ENCODE measurements at regions not wholly inside any gene's neighbourhood (a gene's known extent, or its start where the extent isn't known, plus 50 kb on each side); places are given as distances from the start of the nearest gene placed in this dataset.

DNA sequence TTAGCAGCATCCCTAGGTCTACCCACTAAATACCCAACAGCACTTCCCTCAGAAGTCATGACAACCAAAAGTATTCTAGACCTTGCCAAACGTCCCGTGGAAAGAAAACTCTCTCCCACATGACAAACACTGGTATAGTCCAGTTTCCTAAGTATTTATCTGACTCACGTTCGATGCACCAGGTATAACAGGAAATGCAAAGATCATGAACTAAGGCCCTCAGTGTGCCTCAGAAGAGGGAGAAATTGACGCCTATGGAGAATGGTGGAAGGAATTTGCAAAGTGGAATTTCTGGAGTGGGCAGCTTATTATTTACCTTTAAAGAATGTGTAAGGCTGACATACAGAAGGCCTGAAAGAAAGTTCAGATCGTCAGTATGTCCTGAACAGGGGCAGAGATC lies 523.6 kb upstream of the DAB1 start:
- no peak for FAIRE-seq
- CTCF ChIA-PET: no interaction called here
- no peak for TF ChIP-seq IKZF2 (IDR thresholded peaks at IDR 0.05)
- TF ChIP-seq EED (IDR thresholded peaks at IDR 0.05; ENCODE audit: low read depth): no peak
- no peak for TF ChIP-seq CBFB (IDR thresholded peaks at IDR 0.05; ENCODE audit: low read depth)
- TF ChIP-seq PAX5 (IDR thresholded peaks at IDR 0.05; ENCODE audit: borderline replicate concordance, low read depth, low read length): no peak
- TF ChIP-seq POLR2AphosphoS5 (IDR thresholded peaks at IDR 0.05; ENCODE audit: low read length): no peak
- TF ChIP-seq, protein P1, sequence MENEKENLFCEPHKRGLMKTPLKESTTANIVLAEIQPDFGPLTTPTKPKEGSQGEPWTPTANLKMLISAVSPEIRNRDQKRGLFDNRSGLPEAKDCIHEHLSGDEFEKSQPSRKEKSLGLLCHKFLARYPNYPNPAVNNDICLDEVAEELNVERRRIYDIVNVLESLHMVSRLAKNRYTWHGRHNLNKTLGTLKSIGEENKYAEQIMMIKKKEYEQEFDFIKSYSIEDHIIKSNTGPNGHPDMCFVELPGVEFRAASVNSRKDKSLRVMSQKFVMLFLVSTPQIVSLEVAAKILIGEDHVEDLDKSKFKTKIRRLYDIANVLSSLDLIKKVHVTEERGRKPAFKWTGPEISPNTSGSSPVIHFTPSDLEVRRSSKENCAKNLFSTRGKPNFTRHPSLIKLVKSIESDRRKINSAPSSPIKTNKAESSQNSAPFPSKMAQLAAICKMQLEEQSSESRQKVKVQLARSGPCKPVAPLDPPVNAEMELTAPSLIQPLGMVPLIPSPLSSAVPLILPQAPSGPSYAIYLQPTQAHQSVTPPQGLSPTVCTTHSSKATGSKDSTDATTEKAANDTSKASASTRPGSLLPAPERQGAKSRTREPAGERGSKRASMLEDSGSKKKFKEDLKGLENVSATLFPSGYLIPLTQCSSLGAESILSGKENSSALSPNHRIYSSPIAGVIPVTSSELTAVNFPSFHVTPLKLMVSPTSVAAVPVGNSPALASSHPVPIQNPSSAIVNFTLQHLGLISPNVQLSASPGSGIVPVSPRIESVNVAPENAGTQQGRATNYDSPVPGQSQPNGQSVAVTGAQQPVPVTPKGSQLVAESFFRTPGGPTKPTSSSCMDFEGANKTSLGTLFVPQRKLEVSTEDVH (IDR thresholded peaks at IDR 0.05; ENCODE audit: low read depth, partially characterized antibody): no peak
- TF ChIP-seq, protein P2, sequence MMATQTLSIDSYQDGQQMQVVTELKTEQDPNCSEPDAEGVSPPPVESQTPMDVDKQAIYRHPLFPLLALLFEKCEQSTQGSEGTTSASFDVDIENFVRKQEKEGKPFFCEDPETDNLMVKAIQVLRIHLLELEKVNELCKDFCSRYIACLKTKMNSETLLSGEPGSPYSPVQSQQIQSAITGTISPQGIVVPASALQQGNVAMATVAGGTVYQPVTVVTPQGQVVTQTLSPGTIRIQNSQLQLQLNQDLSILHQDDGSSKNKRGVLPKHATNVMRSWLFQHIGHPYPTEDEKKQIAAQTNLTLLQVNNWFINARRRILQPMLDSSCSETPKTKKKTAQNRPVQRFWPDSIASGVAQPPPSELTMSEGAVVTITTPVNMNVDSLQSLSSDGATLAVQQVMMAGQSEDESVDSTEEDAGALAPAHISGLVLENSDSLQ (IDR thresholded peaks at IDR 0.05): no peak
- no peak for TF ChIP-seq BHLHE40 (IDR thresholded peaks at IDR 0.05; ENCODE audit: borderline replicate concordance in 1 of 2, low read depth in 2 of 2, low read length in 1 of 2)
- no peak for TF ChIP-seq TBL1XR1 (IDR thresholded peaks at IDR 0.05; ENCODE audit: low read depth, low read length)
- TF ChIP-seq, protein P3, sequence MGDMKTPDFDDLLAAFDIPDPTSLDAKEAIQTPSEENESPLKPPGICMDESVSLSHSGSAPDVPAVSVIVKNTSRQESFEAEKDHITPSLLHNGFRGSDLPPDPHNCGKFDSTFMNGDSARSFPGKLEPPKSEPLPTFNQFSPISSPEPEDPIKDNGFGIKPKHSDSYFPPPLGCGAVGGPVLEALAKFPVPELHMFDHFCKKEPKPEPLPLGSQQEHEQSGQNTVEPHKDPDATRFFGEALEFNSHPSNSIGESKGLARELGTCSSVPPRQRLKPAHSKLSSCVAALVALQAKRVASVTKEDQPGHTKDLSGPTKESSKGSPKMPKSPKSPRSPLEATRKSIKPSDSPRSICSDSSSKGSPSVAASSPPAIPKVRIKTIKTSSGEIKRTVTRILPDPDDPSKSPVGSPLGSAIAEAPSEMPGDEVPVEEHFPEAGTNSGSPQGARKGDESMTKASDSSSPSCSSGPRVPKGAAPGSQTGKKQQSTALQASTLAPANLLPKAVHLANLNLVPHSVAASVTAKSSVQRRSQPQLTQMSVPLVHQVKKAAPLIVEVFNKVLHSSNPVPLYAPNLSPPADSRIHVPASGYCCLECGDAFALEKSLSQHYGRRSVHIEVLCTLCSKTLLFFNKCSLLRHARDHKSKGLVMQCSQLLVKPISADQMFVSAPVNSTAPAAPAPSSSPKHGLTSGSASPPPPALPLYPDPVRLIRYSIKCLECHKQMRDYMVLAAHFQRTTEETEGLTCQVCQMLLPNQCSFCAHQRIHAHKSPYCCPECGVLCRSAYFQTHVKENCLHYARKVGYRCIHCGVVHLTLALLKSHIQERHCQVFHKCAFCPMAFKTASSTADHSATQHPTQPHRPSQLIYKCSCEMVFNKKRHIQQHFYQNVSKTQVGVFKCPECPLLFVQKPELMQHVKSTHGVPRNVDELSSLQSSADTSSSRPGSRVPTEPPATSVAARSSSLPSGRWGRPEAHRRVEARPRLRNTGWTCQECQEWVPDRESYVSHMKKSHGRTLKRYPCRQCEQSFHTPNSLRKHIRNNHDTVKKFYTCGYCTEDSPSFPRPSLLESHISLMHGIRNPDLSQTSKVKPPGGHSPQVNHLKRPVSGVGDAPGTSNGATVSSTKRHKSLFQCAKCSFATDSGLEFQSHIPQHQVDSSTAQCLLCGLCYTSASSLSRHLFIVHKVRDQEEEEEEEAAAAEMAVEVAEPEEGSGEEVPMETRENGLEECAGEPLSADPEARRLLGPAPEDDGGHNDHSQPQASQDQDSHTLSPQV (IDR thresholded peaks at IDR 0.05): no peak
- no peak for TF ChIP-seq CHD1 (IDR thresholded peaks at IDR 0.05; ENCODE audit: low read depth, low read length)
- no peak for TF ChIP-seq TCF7 (IDR thresholded peaks at IDR 0.05; ENCODE audit: borderline replicate concordance)
- Histone ChIP-seq H3K36me3 (ENCODE audit: control insufficient read depth in 2 of 2, insufficient read depth in 2 of 2, low read length in 1 of 2) (no peaks in the 10 kb centered on the region), H4K20me1 (ENCODE audit: control insufficient read depth, insufficient read depth) (no peaks in the 10 kb centered on the region), H3K4me3 (no peak overlapping the region), H3K79me2 (ENCODE audit: control insufficient read depth, insufficient read depth, low read length) (no peaks in the 10 kb centered on the region), H3K4me2 (ENCODE audit: control insufficient read depth, insufficient read depth) (no peak overlapping the region), H3K27me3 (replicated peaks in 1 of 2; ENCODE audit: control insufficient read depth in 2 of 2, insufficient read depth in 2 of 2, low read length in 1 of 2) (no peaks in the 10 kb centered on the region), H2AFZ (ENCODE audit: control insufficient read depth, low read depth, low read length) (no peak overlapping the region), H3K9me3 (replicated peaks; ENCODE audit: control insufficient read depth, insufficient read depth, low read length) (no peaks in the 10 kb centered on the region), H3K9ac (ENCODE audit: control insufficient read depth, insufficient read depth, low read length) (no peak overlapping the region), H3K27ac (ENCODE audit: control insufficient read depth, insufficient read depth) (no peak overlapping the region), H3K4me1 (ENCODE audit: control insufficient read depth, insufficient read depth, low read length) (no peaks in the 10 kb centered on the region)
- WGBS (ENCODE audit: insufficient coverage, insufficient replicate concordance, low lambda C conversion rate, missing lambda C conversion rate): 6% methylated on average over 6 of the region's 6 CpGs
- intact Hi-C loops (cut with micrococcal nuclease; ENCODE audit: unreplicated experiment): no loop called here
- ATAC-seq: no peak
- POLR2A ChIA-PET: no interaction called here
- no TSS peak for BruUV-seq (replicated peaks)
- SMC1A ChIA-PET (ENCODE audit: uncharacterized antibody, unreplicated experiment): no interaction called here
- no peak for DNase-seq (ENCODE audit: low read depth, low spot score)
- in situ Hi-C loops (cut with MboI): no loop called here
- RAD21 ChIA-PET (ENCODE audit: unreplicated experiment): no interaction called here

All from GM12878 (cell line).